ENCODE measurements at regions not wholly inside any gene's neighbourhood (a gene's known extent, or its start where the extent isn't known, plus 50 kb on each side); places are given as distances from the start of the nearest gene placed in this dataset.

DNA sequence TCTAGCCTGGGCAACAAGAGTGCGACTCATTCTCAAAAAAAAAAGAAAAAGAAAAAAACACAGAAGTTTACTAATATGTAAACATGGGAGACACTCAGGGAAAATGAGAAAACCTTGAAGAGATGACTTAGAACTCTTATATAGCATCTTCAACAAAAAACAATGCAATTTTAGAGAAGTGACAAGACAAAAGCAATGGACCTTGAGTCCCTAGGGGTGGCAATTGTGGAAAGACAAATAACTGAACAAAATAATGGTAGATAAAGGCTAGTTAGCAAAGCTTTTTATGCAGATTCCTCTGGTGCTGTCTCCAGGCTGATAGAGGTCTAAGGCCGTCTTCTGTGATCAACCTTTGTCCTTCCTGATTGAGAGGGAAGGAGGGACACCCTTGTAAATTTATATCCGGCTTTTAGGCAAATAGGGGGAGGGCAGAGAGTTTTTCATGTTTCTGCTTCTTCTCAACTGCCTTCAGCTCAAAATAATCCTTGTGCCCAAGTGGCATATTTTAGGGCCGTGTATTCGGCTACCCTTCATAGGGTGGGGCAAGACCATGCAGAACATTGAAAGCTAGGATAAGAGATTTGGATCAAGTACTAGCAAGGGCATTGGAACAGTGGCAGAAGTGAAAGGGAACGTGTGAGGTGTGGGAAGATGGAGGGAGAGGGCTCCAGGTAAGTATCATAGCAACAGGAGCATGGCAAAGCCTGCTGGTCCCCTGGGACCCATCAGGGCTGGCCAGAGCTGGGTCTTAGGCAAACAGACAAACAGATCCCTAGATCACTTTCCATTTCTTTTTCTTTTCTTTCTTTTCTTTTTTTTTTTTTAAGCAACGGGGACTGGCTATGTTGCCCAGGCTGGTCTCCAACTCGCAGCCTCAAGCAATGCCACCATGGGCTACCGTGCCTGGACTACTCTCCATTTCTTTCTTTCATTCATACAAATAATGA is 95.0 kb upstream of the CALM2 start:
- ATAC-seq (no peak), DNase-seq (ENCODE audit: low read depth, low spot score) (no peak)
- POLR2A ChIA-PET, result interaction anchor here (0.6 to 0.7 kb wide), 2 partner anchors 92 to 94 kb away, joined by 3 to 5 read pairs; no protein-coding TSS in a partner anchor
- Histone ChIP-seq H3K4me1 (ENCODE audit: control insufficient read depth, insufficient read depth, low read length) (peaks cover 17% of the 10 kb centered on the region), H3K36me3 (ENCODE audit: control insufficient read depth, insufficient read depth, low read length) (no peaks in the 10 kb centered on the region), H3K9me3 (ENCODE audit: control insufficient read depth, insufficient read depth, low read depth, low read length) (no peaks in the 10 kb centered on the region), H3K27ac (ENCODE audit: low read length) (peak overlapping the region; percentile 73), H3K27me3 (ENCODE audit: control insufficient read depth, insufficient read depth, low read length) (no peaks in the 10 kb centered on the region), H3K4me3 (ENCODE audit: low read depth in 2 of 2, low read length in 2 of 2) (peak overlapping the region in 1 of 2 experiments; percentile 68; a peak in 2 of 4 replicates)
- CTCF ChIA-PET, result interaction anchor here (0.6 to 1.3 kb wide), 5 partner anchors 21 to 336 kb away, joined by 3 to 6 read pairs (median 3); no protein-coding TSS in a partner anchor
- no TSS peak for BruUV-seq (replicated peaks)
- TF ChIP-seq POLR2AphosphoS5 (IDR thresholded peaks at IDR 0.05; ENCODE audit: low read depth, low read length) (no peak), CTCF (IDR thresholded peaks at IDR 0.05) (no peak), SIN3A (IDR thresholded peaks at IDR 0.05; ENCODE audit: borderline replicate concordance, insufficient read depth, low read depth, low read length) (no peak), REST (IDR thresholded peaks at IDR 0.05; ENCODE audit: insufficient read depth in 1 of 2, low read depth in 2 of 2, low read length in 1 of 2) (no peak), TCF7L2 (IDR thresholded peaks at IDR 0.05; ENCODE audit: low read depth, low read length) (no peak)
- intact Hi-C loops (cut with micrococcal nuclease; ENCODE audit: unreplicated experiment), result no loop called here
- in situ Hi-C loops (cut with HindIII; ENCODE audit: low pct_unique_long_range_greater_than_20kb, low sequenced_read_pairs), result no loop called here

DNA sequence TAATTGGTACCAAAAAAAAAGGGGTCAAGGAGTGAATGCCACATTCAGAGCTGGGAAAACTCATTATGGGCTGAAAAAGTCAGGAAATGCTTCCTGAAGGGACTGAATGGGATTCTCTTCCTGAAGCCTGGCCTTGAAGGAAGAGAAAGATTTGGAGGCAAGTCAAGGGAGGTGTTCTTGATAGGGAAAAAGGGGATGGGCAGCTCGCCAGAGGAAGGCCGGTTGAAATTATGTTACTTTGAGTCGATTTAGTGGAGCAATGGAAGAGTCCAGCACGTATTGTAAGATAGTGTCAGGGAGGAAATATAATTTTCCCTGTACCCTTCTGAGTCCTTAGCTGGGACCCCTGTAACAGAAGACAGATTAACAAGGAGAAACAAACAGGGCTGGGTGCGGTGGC is 94.1 kb upstream of the CALM2 start:
- Histone ChIP-seq H3K27ac (ENCODE audit: low read length) (peak overlapping the region; percentile 10), H3K36me3 (ENCODE audit: control insufficient read depth, insufficient read depth, low read length) (no peaks in the 10 kb centered on the region), H3K4me3 (ENCODE audit: low read depth in 2 of 2, low read length in 2 of 2) (no peak overlapping the region), H3K9me3 (ENCODE audit: control insufficient read depth, insufficient read depth, low read depth, low read length) (no peaks in the 10 kb centered on the region), H3K4me1 (ENCODE audit: control insufficient read depth, insufficient read depth, low read length) (peaks cover 22% of the 10 kb centered on the region), H3K27me3 (ENCODE audit: control insufficient read depth, insufficient read depth, low read length) (no peaks in the 10 kb centered on the region)
- ChIA-PET CTCF (no interaction called here), POLR2A (interaction anchor here (0.7 kb wide), 1 partner anchor 93 kb away, joined by 5 read pairs; no protein-coding TSS in a partner anchor)
- intact Hi-C loops (cut with micrococcal nuclease; ENCODE audit: unreplicated experiment), result no loop called here
- TF ChIP-seq POLR2AphosphoS5 (IDR thresholded peaks at IDR 0.05; ENCODE audit: low read depth, low read length) (no peak), TCF7L2 (IDR thresholded peaks at IDR 0.05; ENCODE audit: low read depth, low read length) (no peak), SIN3A (IDR thresholded peaks at IDR 0.05; ENCODE audit: borderline replicate concordance, insufficient read depth, low read depth, low read length) (no peak), CTCF (IDR thresholded peaks at IDR 0.05) (no peak), REST (IDR thresholded peaks at IDR 0.05; ENCODE audit: insufficient read depth in 1 of 2, low read depth in 2 of 2, low read length in 1 of 2) (no peak)
- ATAC-seq, result no peak
- in situ Hi-C loops (cut with HindIII; ENCODE audit: low pct_unique_long_range_greater_than_20kb, low sequenced_read_pairs), result no loop called here
- no TSS peak for BruUV-seq (replicated peaks)
- DNase-seq (ENCODE audit: low read depth, low spot score), result no peak

Data from Panc1 (cell line).